HG03039 (cell line): ENCODE measurements at regions not wholly inside any gene's neighbourhood (a gene's known extent, or its start where the extent isn't known, plus 50 kb on each side); places are given as distances from the start of the nearest gene placed in this dataset.

Source experiments
- ATAC-seq: cut with Tn5 transposase; IDR thresholded peaks from one replicate; pipeline ENCODE4 v1.9.1; 2021; ENCODE audit warnings: mild to moderate bottlenecking, moderate library complexity; ENCODE audit not compliant: unreplicated experiment

- no peak for ATAC-seq
Measured at GRCh38 chr20:39108746-39109145, 146.6 kb downstream of the DHX35 start.

GRCh38 chr20:39107741-39108140 is 145.6 kb downstream of the DHX35 start:
- ATAC-seq: no peak

GRCh38 chr20:39106791-39107190 is 144.6 kb downstream of the DHX35 start:
- no peak for ATAC-seq

GRCh38 chr20:39105551-39105950 is 143.4 kb downstream of the DHX35 start:
- ATAC-seq: no peak

- ATAC-seq: no peak
Measured at GRCh38 chr20:39103732-39104131, 141.6 kb downstream of the DHX35 start.

GRCh38 chr20:39103305-39103704 is 141.2 kb downstream of the DHX35 start:
- no peak for ATAC-seq

GRCh38 chr20:39101895-39102294 is 139.8 kb downstream of the DHX35 start:
- no peak for ATAC-seq

GRCh38 chr20:39100691-39101090 is 138.5 kb downstream of the DHX35 start:
- ATAC-seq: no peak

GRCh38 chr20:39097889-39098288 is 135.7 kb downstream of the DHX35 start:
- no peak for ATAC-seq

- ATAC-seq: no peak
Measured at GRCh38 chr20:39095870-39096269, 133.7 kb downstream of the DHX35 start.

GRCh38 chr20:39094391-39094790 is 132.2 kb downstream of the DHX35 start:
- no peak for ATAC-seq

- no peak for ATAC-seq
Measured at GRCh38 chr20:39092733-39093410, 130.7 kb downstream of the DHX35 start.

GRCh38 chr20:39090906-39091305 is 128.8 kb downstream of the DHX35 start:
- no peak for ATAC-seq

GRCh38 chr20:39089797-39090196 is 127.7 kb downstream of the DHX35 start:
- no peak for ATAC-seq
